ENCODE measurements at regions not wholly inside any gene's neighbourhood (a gene's known extent, or its start where the extent isn't known, plus 50 kb on each side); places are given as distances from the start of the nearest gene placed in this dataset.

- Mint-ChIP-seq H3K9me3 (ENCODE audit: low read depth) (no peaks in the 10 kb centered on the region), H3K4me1 (ENCODE audit: low read depth) (no peaks in the 10 kb centered on the region), H3K4me3 (ENCODE audit: unreplicated experiment) (no peak overlapping the region), H3K27me3 (ENCODE audit: low read depth) (peaks cover 28% of the 10 kb centered on the region), H3K27ac (ENCODE audit: unreplicated experiment) (no peak overlapping the region), H3K36me3 (ENCODE audit: low read depth) (no peaks in the 10 kb centered on the region)
- DNase-seq (ENCODE audit: low spot score) = no peak
- no peak for TF ChIP-seq CTCF (IDR thresholded peaks at IDR 0.05)
Observed at GRCh38 chr20:1783245-1783644, 112.0 kb upstream of the SIRPA start.

GRCh38 chr20:1782181-1782580 lies 113.0 kb upstream of the SIRPA start:
- no peak for TF ChIP-seq CTCF (IDR thresholded peaks at IDR 0.05)
- Mint-ChIP-seq H3K4me3 (ENCODE audit: unreplicated experiment) (no peak overlapping the region), H3K9me3 (ENCODE audit: low read depth) (no peaks in the 10 kb centered on the region), H3K4me1 (ENCODE audit: low read depth) (peaks cover 4% of the 10 kb centered on the region), H3K27me3 (ENCODE audit: low read depth) (peaks cover 19% of the 10 kb centered on the region), H3K27ac (ENCODE audit: unreplicated experiment) (no peak overlapping the region), H3K36me3 (ENCODE audit: low read depth) (no peaks in the 10 kb centered on the region)
- no peak for DNase-seq (ENCODE audit: low spot score)

GRCh38 chr20:1779567-1779966 lies 115.6 kb upstream of the SIRPA start:
- Mint-ChIP-seq H3K4me3 (ENCODE audit: unreplicated experiment) (no peak overlapping the region), H3K9me3 (ENCODE audit: low read depth) (no peaks in the 10 kb centered on the region)
- TF ChIP-seq CTCF (IDR thresholded peaks at IDR 0.05) = no peak

GRCh38 chr20:1778338-1778737 lies 116.9 kb upstream of the SIRPA start:
- DNase-seq (ENCODE audit: low spot score) = no peak
- peaks cover 20% of the 10 kb centered on the region for H3K4me1 Mint-ChIP-seq (ENCODE audit: low read depth)
- H3K4me3 Mint-ChIP-seq (ENCODE audit: unreplicated experiment) = no peak overlapping the region
- H3K9me3 Mint-ChIP-seq (ENCODE audit: low read depth) = no peaks in the 10 kb centered on the region
- H3K36me3 Mint-ChIP-seq (ENCODE audit: low read depth) = no peaks in the 10 kb centered on the region
- no peaks in the 10 kb centered on the region for H3K27me3 Mint-ChIP-seq (ENCODE audit: low read depth)
- no peak for TF ChIP-seq CTCF (IDR thresholded peaks at IDR 0.05)
- no peak overlapping the region for H3K27ac Mint-ChIP-seq (ENCODE audit: unreplicated experiment)

More at GRCh38 chr20:1779567-1779966, 115.6 kb upstream of the SIRPA start:
- H3K27me3 Mint-ChIP-seq (ENCODE audit: low read depth) = peaks cover 3% of the 10 kb centered on the region
- peaks cover 20% of the 10 kb centered on the region for H3K4me1 Mint-ChIP-seq (ENCODE audit: low read depth)
- no peak for DNase-seq (ENCODE audit: low spot score)
- H3K36me3 Mint-ChIP-seq (ENCODE audit: low read depth) = no peaks in the 10 kb centered on the region
- H3K27ac Mint-ChIP-seq (ENCODE audit: unreplicated experiment) = no peak overlapping the region

GRCh38 chr20:1777476-1777820 lies 117.8 kb upstream of the SIRPA start:
- Mint-ChIP-seq H3K4me3 (ENCODE audit: unreplicated experiment) (peak overlapping the region; percentile 85), H3K4me1 (ENCODE audit: low read depth) (peaks cover 20% of the 10 kb centered on the region), H3K36me3 (ENCODE audit: low read depth) (no peaks in the 10 kb centered on the region), H3K27ac (ENCODE audit: unreplicated experiment) (peak overlapping the region; percentile 74), H3K9me3 (ENCODE audit: low read depth) (no peaks in the 10 kb centered on the region), H3K27me3 (ENCODE audit: low read depth) (no peaks in the 10 kb centered on the region)
- peak; percentile 42 for TF ChIP-seq CTCF (IDR thresholded peaks at IDR 0.05)
- DNase-seq (ENCODE audit: low spot score) = no peak

All from chondrocyte (in vitro differentiated cells).